ACHN (cell line): ENCODE measurements at regions not wholly inside any gene's neighbourhood (a gene's known extent, or its start where the extent isn't known, plus 50 kb on each side); places are given as distances from the start of the nearest gene placed in this dataset.
"Not testable (repeated sequence)": the region's sequence is repeated elsewhere in the genome, so short reads cannot be mapped to it uniquely, and the experiment has no call there.

Source experiments
- DNase-seq: peaks from one replicate; pipeline ENCODE4 v3.0.0-alpha.2; 2015
- in situ Hi-C: cut with HindIII; loops from 2 replicates; pipeline ENCODE4 v1.10.0; 2017; ENCODE audit warnings: low sequenced_read_pairs, low pct_ligation_motif_present, low pct_unique_long_range_greater_than_20kb

DNA sequence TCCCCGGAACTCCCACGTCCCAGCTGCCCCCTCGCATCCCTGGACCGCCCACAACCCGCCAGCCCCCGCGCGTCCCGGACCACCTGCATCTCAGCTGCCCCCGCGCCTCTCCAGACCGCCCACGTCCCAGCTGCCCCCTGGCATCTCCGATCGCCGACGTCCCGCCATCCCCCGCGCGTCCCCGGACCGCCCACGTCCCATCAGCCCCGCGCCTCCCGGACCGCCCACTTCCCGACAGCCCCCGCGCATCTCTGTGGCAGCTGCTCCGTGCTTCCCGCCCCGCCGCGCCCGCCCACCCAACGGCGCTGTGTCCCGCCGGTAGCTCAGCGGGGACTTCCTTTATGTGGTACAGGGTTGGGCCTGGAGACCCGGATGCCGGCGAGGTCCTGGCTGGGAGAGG lies 955.8 kb downstream of the TMEM121 start:
- in situ Hi-C loops, DNase-seq: not testable (repeated sequence)

DNA sequence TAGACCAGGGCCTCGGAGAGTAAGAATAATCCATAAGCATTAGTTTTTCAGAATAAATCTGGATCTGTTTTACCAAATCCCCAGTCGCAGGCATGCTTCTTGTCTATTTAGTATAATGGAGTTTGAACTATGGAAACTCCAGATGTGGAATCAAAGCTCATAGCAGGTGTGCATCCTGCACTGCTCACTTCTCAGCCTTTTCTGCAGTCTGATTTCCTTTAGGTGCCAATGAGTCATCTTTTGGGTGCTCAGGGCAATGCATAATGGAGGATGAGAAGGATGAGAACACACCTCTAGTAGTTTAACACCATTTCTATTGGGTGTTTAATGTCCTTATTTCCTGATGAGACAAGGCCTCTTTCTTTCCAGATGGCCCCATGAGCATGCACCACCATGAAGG lies 961.2 kb downstream of the TMEM121 start:
- in situ Hi-C loops, result no loop called here
- DNase-seq, result no peak

DNA sequence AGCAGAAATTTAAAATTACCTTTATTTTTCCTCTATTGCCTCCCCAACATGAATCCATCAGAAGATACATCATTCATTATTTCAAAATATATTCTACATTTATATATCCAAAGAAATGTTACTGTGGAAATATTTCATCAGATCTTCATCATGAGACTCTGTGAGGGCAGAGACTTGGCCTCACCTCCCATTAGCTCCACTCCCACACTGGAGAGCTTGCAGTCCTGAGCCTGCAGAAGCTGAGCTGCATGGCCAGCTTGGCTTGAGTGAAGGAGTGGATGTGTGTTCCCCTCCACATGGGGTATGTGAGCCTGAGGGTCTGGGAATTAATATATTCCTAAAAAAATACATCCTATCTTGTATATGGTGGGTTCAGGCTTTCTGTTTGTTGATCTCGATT lies 961.9 kb downstream of the TMEM121 start:
- no peak for DNase-seq
- in situ Hi-C loops, result no loop called here

DNA sequence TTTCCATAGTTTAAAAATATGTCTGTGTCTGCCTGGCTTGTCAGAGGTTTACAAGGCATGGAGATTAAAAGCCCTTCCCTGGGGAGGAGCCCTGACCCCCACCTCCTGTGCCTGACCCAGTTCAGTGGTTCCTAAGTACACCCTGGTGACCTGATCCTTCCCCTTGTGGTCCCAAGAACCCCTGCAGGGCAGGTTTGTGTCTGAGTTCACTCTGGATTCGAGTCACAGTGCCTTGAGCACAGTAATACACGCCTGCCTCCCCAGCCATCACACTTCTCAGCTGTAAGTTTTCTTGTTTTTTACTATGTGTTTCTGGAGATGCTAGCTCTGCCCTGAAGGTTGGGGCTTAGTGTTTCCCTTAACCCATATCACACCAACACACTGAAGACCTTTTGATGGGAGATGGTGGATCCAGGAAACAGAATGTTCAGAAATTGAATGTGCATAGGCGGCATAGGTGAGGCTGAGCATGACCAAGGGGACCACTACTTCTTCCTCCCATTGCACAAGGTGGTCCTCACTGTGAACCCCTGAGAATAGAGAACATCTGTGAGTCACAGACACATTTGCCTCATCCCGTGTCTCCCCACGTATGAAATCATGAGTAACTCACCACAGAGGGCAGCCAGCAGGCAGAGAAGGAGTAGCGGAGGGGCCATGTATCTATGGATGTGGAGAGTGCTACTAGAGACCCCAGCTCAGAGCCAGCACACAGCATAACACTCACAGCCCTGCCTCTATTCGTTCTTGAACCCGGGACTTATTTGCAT lies 962.9 kb downstream of the TMEM121 start:
- DNase-seq, result no peak
- in situ Hi-C loops, result no loop called here

DNA sequence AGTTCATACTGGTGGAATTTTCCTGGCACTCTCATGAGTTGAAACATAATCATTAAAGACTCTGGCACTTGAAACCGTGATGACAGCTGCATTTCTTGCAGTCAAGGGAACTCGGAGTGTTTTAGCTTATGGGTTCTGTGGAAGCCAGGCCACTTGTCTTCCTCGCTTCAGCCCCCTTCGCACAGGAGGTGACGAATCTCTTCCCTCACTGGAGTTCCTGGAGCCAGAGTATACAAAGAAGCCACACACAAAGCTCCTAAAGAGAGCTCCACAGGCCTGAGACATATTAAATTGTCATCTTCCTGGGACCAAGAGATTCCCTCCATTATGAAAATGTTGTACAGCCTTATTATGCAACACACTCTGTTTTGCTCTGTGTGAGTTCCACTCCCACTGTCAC lies 964.1 kb downstream of the TMEM121 start:
- in situ Hi-C loops, result no loop called here
- DNase-seq, result no peak

DNA sequence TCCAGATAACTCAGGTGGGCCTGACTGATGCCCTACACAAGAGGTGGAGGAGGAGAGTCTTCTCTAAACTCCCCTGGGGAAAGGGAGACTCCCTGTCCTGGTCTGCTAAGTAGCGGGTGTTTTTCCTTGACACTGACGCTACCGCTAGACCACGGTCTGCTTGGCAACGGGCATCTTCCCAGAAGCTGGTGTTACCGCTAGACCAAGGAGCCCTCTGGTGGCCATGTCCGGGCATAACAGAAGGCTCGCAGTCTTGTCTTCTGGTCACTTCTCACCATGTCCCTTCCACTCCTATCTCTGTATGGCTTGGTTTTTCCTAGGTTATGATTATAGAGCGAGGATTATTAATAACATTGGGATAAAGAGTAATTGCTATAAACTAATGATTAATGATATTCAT lies 965.5 kb downstream of the TMEM121 start:
- DNase-seq, result peak; percentile 27
- in situ Hi-C loops, result no loop called here

DNA sequence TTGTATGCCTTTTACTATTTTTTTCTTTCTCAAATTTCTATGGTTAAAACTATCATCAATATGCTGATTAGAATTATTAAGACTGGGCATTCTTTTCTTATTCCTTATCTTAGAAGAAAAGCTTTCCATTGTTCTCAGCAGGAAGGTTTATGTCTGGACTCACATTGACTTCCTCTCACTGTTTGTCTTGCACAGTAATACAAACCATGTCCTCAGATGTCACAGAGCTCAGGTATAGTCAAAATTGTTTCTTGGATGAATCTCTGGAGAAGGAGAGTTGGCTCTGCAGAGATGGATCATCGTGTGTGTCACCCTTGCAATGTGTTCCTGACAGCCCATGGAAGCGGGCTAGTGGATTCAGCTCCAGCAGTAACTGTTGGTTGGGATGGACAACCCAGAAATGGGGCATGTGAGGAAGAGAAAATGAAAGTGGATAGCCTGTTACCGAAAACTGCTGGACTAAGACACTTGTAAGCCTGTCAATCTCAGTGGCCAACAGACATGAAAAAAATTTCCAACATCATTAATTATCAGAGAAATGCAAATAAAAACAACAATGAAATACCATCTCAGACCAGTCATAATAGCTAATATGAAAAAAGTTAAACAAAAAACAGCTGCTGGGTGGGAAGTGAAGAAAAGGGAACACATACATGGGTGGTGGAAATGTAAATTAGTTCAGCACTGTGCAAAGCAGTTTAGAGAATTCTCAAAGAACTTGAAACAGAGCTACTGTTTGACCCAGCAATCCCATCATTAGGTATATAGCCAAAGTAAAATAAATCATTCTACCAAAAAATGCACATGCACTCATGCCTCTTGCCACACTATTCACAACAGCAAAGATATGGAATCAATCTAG lies 967.8 kb downstream of the TMEM121 start:
- in situ Hi-C loops, result no loop called here
- DNase-seq, result no peak

DNA sequence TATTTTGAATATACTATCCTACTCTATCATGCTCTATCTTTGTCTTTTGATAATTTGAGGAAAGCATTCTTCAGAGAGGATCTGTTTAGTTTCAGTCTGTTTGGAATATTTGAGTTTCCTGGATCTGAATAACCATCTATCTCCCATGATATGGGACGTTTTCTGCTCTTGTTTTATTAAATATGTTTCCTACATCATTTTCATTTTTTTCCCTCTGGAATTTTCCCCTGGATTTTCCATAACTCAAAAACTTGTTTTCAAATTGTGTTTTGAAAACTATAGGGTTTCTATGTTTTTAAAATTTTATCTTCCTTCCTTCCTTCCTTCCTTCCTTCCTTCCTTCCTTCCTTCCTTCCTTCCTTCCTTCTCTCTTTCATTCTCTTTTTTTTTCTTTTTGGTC lies 974.2 kb downstream of the TMEM121 start:
- in situ Hi-C loops, result no loop called here
- DNase-seq, result no peak

DNA sequence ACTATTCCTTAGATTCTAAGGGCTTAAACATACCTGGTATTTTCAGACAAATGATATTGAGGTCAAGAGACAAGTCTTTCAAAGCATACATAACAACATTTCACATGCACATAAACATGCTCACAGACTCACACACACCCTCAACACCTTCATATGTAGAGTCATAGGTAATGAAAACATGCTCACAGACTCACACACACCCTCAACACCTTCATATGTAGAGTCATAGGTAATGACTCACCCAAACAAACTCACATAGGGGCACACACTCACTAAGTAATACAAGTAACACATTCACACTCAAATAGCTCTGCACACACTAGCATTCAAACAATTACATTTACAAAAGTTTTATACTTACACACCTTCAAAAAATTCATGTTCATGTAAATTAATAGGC lies 975.5 kb downstream of the TMEM121 start:
- DNase-seq, result no peak

DNA sequence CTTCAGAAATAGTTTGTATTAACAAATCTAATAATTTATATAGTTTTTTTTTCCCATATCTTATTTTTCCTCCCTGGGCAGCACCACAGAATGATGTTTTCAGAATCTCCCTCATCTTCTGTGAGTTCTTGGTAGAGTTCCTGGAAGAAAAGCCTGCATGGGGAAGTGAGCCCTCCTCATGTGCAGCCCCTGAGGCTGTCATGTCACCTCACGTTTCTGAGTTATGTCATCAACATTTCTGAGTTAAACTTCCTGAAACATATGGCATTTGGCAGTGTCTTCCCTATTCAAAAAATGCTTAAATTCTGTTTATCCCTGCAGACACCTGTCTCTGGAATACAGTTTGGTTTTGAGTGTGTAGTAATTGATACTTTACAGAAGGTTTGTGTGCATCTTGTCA lies 979.0 kb downstream of the TMEM121 start:
- in situ Hi-C loops, result no loop called here
- DNase-seq, result no peak

More for the DNA sequence above, 975.5 kb downstream of the TMEM121 start:
- in situ Hi-C loops, result no loop called here

DNA sequence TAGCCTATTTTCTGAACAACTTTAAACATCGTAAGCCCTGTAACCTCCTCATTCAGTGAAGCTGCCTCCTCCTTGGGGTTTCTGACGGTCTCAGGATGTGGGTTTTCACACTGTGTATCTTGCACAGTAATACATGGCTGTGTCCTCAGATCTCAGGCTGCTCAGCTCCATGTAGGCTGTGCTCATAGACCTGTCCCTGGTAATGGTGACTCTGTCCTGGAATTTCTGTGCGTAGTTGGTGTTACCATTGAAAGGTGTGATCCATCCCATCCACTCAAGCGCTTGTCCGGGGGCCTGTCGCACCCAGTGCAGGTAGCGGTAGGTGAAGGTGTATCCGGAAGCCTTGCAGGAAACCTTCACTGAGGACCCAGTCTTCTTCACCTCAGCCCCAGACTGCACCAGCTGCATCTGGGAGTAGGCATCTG lies 980.5 kb downstream of the TMEM121 start:
- no peak for DNase-seq
- in situ Hi-C loops, result no loop called here

DNA sequence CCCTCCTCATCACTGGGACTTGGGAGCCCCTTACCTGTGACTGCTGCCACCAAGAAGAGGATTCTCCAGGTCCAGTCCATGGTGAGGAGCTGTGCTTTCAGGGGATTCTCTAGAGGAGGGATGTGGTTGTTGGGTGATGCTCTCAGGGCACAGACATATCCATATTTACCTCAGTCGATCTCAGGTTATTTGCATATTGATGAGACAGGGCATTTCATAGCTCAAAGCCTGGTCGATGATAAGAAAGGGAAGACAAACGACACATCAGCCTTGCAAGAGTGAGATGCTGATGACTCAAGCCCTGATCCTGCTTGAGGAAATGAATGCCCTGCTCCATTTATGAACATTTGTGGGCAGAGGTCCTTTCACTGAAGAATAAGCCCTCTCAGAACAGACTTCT lies 981.0 kb downstream of the TMEM121 start:
- in situ Hi-C loops, result no loop called here
- no peak for DNase-seq

DNA sequence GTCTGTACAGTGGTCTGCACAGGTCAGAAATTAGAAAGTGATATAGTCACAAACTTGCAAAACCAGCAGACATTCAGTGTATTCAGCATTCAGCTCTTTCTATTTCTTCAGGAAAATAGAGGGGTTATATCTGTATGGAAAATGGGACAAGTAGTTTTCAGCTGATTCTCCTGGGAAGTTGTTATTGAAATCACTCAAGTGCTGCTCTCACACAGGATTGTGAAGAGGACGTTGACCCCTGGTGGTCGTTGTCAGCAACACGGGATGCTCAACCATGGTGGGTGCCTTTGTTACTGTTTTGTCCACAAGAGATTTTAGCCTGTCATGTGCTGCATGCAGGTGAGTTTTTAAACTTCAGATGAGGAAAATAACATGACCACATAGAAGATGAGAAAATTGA lies 981.8 kb downstream of the TMEM121 start:
- DNase-seq, result no peak
- in situ Hi-C loops, result no loop called here

DNA sequence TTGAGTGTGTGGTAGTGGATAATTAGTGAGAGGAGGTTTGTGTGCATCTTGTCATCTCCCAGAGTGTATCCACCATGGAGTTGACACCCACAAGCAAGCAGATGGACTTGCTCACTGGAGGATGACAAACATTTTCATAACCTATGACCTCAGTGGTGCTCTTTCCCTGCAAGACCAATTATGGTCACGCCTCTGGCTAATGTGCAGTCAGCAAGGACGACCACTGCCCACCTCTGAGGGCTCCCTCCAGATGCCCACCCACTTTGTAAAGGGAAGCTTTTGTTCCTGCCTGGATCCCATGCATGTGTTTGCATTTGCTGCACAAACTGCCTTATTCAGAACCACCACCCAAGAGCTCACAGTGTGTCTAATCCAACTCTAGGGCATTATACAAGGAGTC lies 982.8 kb downstream of the TMEM121 start:
- no peak for DNase-seq
- in situ Hi-C loops, result no loop called here

DNA sequence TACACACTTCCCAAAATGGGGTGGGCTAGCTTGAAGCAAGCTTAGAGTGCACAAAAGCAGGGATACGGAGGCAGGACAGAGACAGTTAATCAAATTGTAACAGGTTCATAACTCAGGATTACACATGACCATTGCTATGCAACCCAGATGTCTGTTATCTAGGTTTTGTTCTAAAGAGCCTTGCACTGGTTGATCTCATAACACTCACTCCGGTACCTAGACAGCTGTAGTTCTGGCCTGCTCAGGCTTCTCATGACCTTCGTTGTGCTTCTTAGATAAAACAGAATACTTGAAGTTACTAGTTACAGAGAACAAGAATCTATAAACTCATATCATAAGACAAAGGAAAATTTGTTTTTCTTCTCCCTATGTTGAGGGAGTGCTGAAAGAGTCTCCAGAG lies 983.4 kb downstream of the TMEM121 start:
- no peak for DNase-seq
- in situ Hi-C loops, result no loop called here

DNA sequence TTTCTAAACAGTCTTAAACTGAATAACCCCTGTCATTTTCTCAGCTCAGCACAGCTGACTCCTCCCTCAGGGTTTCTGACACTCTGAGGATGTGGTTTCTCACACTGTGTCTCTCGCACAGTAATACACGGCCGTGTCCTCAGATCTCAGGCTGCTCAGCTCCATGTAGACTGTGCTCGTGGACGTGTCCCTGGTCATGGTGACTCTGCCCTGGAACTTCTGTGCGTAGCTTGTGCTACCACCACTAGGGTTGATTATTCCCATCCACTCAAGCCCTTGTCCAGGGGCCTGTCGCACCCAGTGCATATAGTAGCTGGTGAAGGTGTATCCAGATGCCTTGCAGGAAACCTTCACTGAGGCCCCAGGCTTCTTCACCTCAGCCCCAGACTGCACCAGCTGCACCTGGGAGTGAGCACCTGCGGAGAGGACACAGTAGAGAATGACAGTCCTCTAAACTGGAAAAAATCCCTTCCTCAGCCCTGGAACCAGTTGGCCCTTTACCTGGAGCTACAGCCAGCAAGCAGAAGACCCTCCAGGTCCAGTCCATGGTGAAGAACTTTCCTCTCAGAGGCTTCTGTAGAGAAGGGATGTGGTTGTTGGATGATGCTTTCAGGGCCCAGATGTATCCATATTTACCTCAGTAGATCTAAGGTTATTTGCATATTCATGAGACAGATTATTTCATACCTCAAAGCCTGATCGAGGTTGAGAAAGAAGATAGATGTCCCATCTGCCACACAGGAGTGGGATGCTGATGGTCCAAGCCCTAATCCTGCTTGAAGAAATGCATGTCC lies 984.8 kb downstream of the TMEM121 start:
- in situ Hi-C loops, result no loop called here
- no peak for DNase-seq

DNA sequence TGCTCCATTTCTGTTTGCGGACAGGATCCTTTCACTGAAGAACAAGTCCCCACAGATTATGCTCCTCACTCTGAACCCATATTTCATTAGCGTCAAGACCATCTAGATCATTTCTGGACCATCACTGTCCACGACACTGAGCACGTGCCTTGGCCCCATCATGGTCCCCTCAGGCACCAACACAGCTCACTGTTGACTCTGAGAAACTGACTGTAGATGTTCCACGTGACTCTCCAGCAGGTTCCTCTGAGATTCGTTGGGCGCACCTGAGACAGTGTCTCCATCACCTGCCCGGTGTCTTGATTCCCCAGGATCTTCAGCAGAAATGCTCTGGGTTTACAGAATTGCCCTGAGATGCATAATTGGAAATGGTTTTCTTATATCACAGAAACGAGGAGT lies 985.4 kb downstream of the TMEM121 start:
- no peak for DNase-seq
- in situ Hi-C loops, result no loop called here

DNA sequence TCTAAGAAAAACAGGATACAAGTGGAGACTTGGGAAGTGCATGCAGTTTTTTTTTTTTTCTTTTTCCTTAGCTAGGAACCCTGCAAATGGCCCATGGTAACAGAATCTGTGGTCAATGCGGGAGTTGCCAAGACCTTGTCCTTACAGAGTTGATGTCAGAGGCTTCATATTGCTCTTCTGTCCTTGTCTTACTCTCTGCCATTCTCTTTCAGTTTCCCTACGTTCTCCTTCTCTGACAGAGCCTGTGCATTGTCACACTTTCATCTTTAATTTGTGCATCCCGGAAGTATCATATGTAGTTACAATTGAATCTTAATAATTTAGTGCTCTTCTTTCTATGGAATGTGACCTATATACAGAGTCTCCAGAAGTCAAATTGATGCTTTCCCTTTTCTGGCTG lies 986.9 kb downstream of the TMEM121 start:
- in situ Hi-C loops, result no loop called here
- DNase-seq, result no peak
